ENCODE measurements at regions not wholly inside any gene's neighbourhood (a gene's known extent, or its start where the extent isn't known, plus 50 kb on each side); places are given as distances from the start of the nearest gene placed in this dataset.

DNA sequence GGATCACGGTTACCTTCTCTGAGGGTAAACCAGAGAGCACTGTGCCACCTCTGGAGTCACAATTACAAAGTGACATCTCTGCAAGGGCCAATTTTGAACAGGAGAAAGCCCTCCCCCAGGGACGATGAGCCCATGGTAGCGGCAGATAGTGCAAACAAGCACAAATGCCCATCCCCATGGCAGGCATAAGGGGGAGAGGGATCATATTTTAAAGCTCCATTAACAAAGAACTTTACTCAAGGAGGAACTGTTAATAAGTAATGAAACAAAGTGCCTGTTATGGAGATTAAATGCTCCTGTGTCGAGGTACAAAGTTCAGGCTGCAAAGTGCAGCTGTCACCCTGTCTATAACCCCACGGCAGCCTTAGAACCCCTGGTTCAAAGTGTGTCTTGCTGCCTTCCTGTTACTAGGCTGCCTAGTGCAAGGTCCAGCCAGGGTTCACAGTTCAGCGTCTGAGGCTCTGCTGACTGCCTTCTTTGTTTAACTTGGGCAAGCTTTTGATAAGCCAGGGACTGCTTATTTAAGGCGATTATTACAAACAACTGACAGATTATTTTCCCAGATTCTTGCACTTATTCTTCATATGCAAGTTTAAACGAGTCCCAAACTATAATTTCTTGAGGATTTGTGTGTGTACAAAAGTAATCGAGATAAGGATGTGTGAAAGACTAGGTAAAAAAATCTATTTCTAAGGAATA, 75.7 kb upstream of the NRIP1 start:
- TF ChIP-seq, protein P1, sequence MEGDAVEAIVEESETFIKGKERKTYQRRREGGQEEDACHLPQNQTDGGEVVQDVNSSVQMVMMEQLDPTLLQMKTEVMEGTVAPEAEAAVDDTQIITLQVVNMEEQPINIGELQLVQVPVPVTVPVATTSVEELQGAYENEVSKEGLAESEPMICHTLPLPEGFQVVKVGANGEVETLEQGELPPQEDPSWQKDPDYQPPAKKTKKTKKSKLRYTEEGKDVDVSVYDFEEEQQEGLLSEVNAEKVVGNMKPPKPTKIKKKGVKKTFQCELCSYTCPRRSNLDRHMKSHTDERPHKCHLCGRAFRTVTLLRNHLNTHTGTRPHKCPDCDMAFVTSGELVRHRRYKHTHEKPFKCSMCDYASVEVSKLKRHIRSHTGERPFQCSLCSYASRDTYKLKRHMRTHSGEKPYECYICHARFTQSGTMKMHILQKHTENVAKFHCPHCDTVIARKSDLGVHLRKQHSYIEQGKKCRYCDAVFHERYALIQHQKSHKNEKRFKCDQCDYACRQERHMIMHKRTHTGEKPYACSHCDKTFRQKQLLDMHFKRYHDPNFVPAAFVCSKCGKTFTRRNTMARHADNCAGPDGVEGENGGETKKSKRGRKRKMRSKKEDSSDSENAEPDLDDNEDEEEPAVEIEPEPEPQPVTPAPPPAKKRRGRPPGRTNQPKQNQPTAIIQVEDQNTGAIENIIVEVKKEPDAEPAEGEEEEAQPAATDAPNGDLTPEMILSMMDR (IDR thresholded peaks at IDR 0.05), result no peak
- no peak for ATAC-seq (ENCODE audit: low read depth)
- ChIA-PET CTCF (no interaction called here), POLR2A (no interaction called here)
- H3K27ac Mint-ChIP-seq, result no peak overlapping the region
- H3K4me3 Mint-ChIP-seq, result no peak overlapping the region
- peaks cover 24% of the 10 kb centered on the region for H3K27me3 Mint-ChIP-seq
- intact Hi-C loops (cut with micrococcal nuclease), result no loop called here
- H3K9me3 Mint-ChIP-seq, result no peaks in the 10 kb centered on the region
- H3K4me1 Mint-ChIP-seq, result no peaks in the 10 kb centered on the region
- H3K36me3 Mint-ChIP-seq (ENCODE audit: low read depth), result no peaks in the 10 kb centered on the region
- DNase-seq, result no peak

DNA sequence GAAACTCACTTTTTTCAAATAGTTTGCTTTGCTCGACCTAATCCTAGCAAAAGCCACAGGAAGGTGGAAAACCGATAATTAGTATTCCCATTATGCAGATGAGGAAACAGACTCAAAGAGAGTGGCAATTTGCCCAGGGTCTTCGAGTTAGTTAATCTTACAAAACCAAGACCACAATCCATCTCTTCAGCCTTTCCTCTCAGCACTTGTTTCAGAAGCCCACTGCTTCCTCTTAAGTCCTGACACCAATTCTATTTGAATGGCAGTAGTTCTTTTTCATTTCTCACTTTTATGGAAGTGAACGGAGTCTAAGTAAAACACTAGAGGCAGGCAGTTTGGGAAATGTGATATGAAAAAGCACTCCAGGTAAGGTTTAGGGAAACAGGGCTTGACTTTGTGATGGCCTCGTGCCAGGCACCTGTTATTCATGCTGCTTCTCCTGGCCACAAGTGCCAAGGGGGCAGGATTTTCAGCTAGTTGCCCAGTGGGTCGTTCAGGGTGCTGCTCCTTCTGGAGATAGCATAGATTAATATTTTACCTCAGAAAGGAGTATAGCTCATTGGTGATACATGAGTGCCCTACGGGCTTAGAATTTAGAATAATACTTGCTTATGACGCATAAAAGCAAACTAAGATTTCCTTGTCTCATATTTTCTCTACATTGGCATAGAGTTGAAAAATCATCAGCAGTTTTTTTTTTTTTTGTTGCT, 76.6 kb upstream of the NRIP1 start:
- ChIA-PET POLR2A (no interaction called here), CTCF (no interaction called here)
- peaks cover 24% of the 10 kb centered on the region for H3K27me3 Mint-ChIP-seq
- intact Hi-C loops (cut with micrococcal nuclease), result no loop called here
- H3K36me3 Mint-ChIP-seq (ENCODE audit: low read depth), result no peaks in the 10 kb centered on the region
- H3K9me3 Mint-ChIP-seq, result no peaks in the 10 kb centered on the region
- DNase-seq (no peak), ATAC-seq (ENCODE audit: low read depth) (no peak)
- TF ChIP-seq, protein P1 (IDR thresholded peaks at IDR 0.05), result no peak
- H3K4me1 Mint-ChIP-seq, result no peaks in the 10 kb centered on the region
- no peak overlapping the region for H3K27ac Mint-ChIP-seq
- no peak overlapping the region for H3K4me3 Mint-ChIP-seq

DNA sequence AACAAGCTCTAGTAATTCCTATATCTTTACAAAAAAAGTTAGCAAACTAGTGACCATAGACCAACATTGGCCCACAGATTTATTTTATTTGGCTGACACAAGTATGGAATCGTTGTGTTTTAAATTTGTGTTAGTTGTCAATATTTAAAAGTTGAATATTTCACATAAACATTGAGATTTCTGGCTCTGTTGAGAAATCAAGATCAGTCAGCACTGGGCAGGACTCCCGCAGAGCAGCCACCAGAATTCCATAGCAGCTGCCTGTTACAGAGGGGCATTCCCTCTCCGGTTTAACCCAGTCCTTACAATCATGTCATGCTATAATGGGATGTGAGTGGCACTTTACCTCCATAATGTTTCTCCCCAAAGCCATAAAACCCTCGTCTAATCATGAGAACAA, 79.2 kb upstream of the NRIP1 start:
- ATAC-seq (ENCODE audit: low read depth), result no peak
- H3K27ac Mint-ChIP-seq, result no peak overlapping the region
- no peaks in the 10 kb centered on the region for H3K36me3 Mint-ChIP-seq (ENCODE audit: low read depth)
- DNase-seq, result no peak
- no peaks in the 10 kb centered on the region for H3K4me1 Mint-ChIP-seq
- no peaks in the 10 kb centered on the region for H3K9me3 Mint-ChIP-seq
- intact Hi-C loops (cut with micrococcal nuclease), result no loop called here
- POLR2A ChIA-PET, result no interaction called here
- TF ChIP-seq, protein P1 (IDR thresholded peaks at IDR 0.05), result no peak
- peaks cover 12% of the 10 kb centered on the region for H3K27me3 Mint-ChIP-seq
- no peak overlapping the region for H3K4me3 Mint-ChIP-seq
- CTCF ChIA-PET, result no interaction called here

DNA sequence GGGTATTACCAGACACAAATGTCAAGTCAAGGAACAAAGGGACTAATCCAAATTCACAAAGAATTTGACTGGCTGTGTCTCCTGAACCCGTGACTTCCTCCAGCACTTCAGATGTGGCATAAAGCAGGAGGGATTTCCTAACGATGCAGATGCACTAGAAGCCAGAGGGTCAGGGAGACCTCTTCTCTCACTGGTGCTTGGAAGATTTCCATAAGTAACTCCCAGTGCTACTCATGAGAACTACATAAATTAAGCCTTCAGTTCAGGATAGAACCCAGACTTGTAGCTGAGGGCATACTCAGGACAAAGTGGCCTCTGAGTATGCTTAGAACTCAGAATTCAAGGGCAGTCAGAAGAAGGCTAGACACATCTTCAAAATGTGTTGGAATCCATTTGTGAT, 83.6 kb upstream of the NRIP1 start:
- H3K27me3 Mint-ChIP-seq, result peaks cover 5% of the 10 kb centered on the region
- ChIA-PET CTCF (no interaction called here), POLR2A (no interaction called here)
- H3K27ac Mint-ChIP-seq, result no peak overlapping the region
- ATAC-seq (ENCODE audit: low read depth) (no peak), DNase-seq (no peak)
- TF ChIP-seq, protein P1 (IDR thresholded peaks at IDR 0.05), result no peak
- intact Hi-C loops (cut with micrococcal nuclease), result no loop called here
- no peaks in the 10 kb centered on the region for H3K36me3 Mint-ChIP-seq (ENCODE audit: low read depth)
- H3K4me3 Mint-ChIP-seq, result no peak overlapping the region
- H3K9me3 Mint-ChIP-seq, result no peaks in the 10 kb centered on the region
- H3K4me1 Mint-ChIP-seq, result no peaks in the 10 kb centered on the region

DNA sequence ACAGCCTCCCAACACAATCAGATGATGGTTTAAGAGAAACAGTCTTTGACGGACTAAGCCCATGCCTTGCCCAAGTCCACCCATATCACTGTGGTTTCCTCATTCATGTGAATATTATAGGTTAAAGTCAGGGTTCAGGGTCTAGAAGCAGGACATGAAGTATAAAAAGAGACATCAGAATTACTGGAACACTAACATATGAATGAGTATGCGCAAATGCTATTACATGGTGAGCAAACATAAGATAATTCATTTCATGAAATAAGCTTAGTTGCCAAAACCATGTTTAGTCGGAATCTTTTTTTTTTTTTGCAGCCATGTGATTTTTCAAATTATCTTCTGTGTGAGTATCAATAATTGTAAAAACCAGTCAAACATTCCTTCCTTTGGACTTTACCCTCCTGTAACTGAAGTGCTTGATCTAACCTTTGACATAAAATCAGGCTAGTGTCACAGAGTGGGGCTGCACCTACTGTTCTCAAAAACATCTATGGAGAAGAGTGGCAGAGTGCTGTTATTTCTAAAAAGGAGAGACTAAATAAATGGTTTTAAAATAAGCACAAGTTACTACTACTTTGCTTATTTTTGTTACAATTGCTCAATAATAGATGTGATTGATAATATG, 84.9 kb upstream of the NRIP1 start:
- TF ChIP-seq, protein P1 (IDR thresholded peaks at IDR 0.05), result no peak
- ATAC-seq (ENCODE audit: low read depth), result no peak
- peaks cover 5% of the 10 kb centered on the region for H3K27me3 Mint-ChIP-seq
- no peak overlapping the region for H3K27ac Mint-ChIP-seq
- no peak overlapping the region for H3K4me3 Mint-ChIP-seq
- no peak for DNase-seq
- no peaks in the 10 kb centered on the region for H3K36me3 Mint-ChIP-seq (ENCODE audit: low read depth)
- no peaks in the 10 kb centered on the region for H3K4me1 Mint-ChIP-seq
- ChIA-PET CTCF (interaction anchor here (0.6 kb wide), 1 partner anchor 183 kb away, joined by 4 read pairs; no protein-coding TSS in a partner anchor), POLR2A (no interaction called here)
- intact Hi-C loops (cut with micrococcal nuclease), result no loop called here
- H3K9me3 Mint-ChIP-seq, result no peaks in the 10 kb centered on the region

Data from activated B cell treated with CpG ODN at 0.5 μM for 24 hours (primary cell).